OCI-LY1 (cell line): ENCODE measurements at regions not wholly inside any gene's neighbourhood (a gene's known extent, or its start where the extent isn't known, plus 50 kb on each side); places are given as distances from the start of the nearest gene placed in this dataset.

Experiments
- H2AFZ ChIP-seq: fragments of 200-600 bp; sonication (generic), shearing (Covaris generic); 2 replicates; pipeline ENCODE4 v1.6.0; 2014; ENCODE audit warnings: antibody characterized with exemption, mild to moderate bottlenecking, low read length
- H3F3A ChIP-seq: fragments of 200-600 bp; sonication (generic), shearing (Covaris generic); 2 replicates; pipeline ENCODE4 v1.6.0; 2014; ENCODE audit warnings: mild to moderate bottlenecking, antibody characterized with exemption, low read length, moderate library complexity; ENCODE audit not compliant: insufficient read depth
- H3K27ac ChIP-seq: fragments of 200-600 bp; sonication (generic); 2 replicates; pipeline ENCODE4 v1.5.1; 2014; ENCODE audit warnings: low read length, mixed run types, mild to moderate bottlenecking, low read depth; ENCODE audit not compliant: poor library complexity, severe bottlenecking
- H3K27me3 ChIP-seq: fragments of 200-600 bp; sonication (generic); 2 replicates; pipeline ENCODE4 v1.6.0; 2014; ENCODE audit warnings: antibody characterized with exemption, mild to moderate bottlenecking, low read length, moderate library complexity; ENCODE audit not compliant: insufficient read depth
- H3K36me3 ChIP-seq: fragments of 200-600 bp; sonication (generic); 2 replicates; pipeline ENCODE4 v1.6.1; 2014; ENCODE audit warnings: mild to moderate bottlenecking, antibody characterized with exemption, low read length, moderate library complexity, mixed read lengths; ENCODE audit not compliant: insufficient read depth
- H3K4me1 ChIP-seq: fragments of 200-600 bp; sonication (generic); 2 replicates; pipeline ENCODE4 v1.5.1; 2014; ENCODE audit warnings: mild to moderate bottlenecking, low read length, moderate library complexity; ENCODE audit not compliant: insufficient read depth, severe bottlenecking
- H3K4me2 ChIP-seq: fragments of 200-600 bp; sonication (generic), shearing (Covaris generic); 2 replicates; pipeline ENCODE4 v1.6.1; 2014; ENCODE audit warnings: low read length
- H3K4me3 ChIP-seq: fragments of 200-600 bp; sonication (generic); 2 replicates; pipeline ENCODE4 v1.5.1; 2014; ENCODE audit warnings: low read length, low read depth, mild to moderate bottlenecking, mixed read lengths; ENCODE audit not compliant: poor library complexity, severe bottlenecking
- H3K79me2 ChIP-seq: fragments of 200-600 bp; shearing (Covaris generic); 2 replicates; pipeline ENCODE4 v1.6.1; 2016; ENCODE audit warnings: mixed run types, low read length, mixed read lengths; ENCODE audit not compliant: insufficient read depth
- H3K9ac ChIP-seq: fragments of 200-600 bp; sonication (generic), shearing (Covaris generic); 2 replicates; pipeline ENCODE4 v1.6.1; 2014; ENCODE audit warnings: mild to moderate bottlenecking, low read length, mixed read lengths
- H3K9me2 ChIP-seq: fragments of 200-600 bp; sonication (generic), shearing (Covaris generic); 2 replicates; pipeline ENCODE4 v1.6.1; 2014; ENCODE audit warnings: low read depth, mild to moderate bottlenecking, low read length, mixed read lengths
- H3K9me3 ChIP-seq: fragments of 200-600 bp; shearing (Covaris generic); 2 replicates; pipeline ENCODE4 v1.6.1; 2014; ENCODE audit warnings: low read length, mixed read lengths
- H4K20me1 ChIP-seq: fragments of 200-600 bp; sonication (generic), shearing (Covaris generic); 2 replicates; pipeline ENCODE4 v1.6.0; 2016; ENCODE audit warnings: mild to moderate bottlenecking, low read length; ENCODE audit not compliant: insufficient read depth
- EZH2 ChIP-seq: fragments of 200-600 bp; sonication (generic), shearing (Covaris generic); IDR thresholded peaks from 2 replicates; pipeline ENCODE4 v1.8.0; 2017; ENCODE audit warnings: borderline replicate concordance, mixed run types, mild to moderate bottlenecking, antibody characterized with exemption, low read length, moderate library complexity, mixed read lengths
- TF ChIP-seq, protein P1 (sequence below): fragments of 200-600 bp; sonication (generic), shearing (Covaris generic); IDR thresholded peaks from 2 replicates; pipeline ENCODE4 v1.5.1; 2017; ENCODE audit warnings: mild to moderate bottlenecking, antibody characterized with exemption, low read length, moderate library complexity, mixed read lengths

DNA sequence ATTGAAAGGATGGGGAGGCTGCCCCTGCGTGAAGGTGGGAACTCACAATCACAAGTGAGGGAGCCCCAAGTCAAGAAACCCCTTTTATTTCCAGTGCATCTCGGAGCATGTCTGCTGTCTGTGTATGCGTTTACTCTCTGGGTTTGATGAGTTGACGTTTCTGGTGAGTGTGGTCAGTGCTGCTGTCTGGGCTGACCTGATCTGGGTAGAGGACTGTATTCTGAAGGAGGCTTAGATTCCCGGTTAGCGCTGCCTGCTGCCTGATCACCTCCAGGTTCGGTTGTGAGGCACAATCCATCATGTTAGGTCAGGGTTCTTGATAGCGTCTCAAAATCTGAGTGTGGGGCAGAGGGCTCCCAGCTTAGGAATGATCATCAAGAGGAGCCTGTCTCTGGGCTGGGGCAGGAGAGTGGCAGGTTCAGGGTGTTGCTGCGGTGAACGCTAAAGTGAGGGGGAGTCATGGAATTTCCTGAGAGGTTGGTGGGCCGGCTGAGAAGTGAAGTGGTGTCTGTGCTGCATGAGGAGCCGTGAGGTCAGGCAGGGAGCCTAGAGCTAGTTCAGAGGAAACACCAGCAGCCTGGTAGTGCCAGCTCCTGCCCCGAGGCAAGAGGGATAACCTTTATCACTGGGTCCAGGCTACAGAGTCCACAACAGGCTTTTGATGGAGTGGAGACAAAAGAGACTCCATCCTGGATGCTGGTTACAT lies 225.3 kb upstream of the CST7 start:
- H3K9ac ChIP-seq: no peak overlapping the region
- no peaks in the 10 kb centered on the region for H3K9me2 ChIP-seq
- no peaks in the 10 kb centered on the region for H3K9me3 ChIP-seq
- H3K27me3 ChIP-seq: 0 out of 2 replicates have a peak, but pooled peaks cover 3% of the 10 kb centered on the region
- H3K4me1 ChIP-seq: no peaks in the 10 kb centered on the region
- H3F3A ChIP-seq: no peaks in the 10 kb centered on the region
- H3K27ac ChIP-seq: no peak overlapping the region
- H2AFZ ChIP-seq: no peak overlapping the region
- no peaks in the 10 kb centered on the region for H3K36me3 ChIP-seq
- H3K4me2 ChIP-seq: no peak overlapping the region
- no peaks in the 10 kb centered on the region for H4K20me1 ChIP-seq
- no peaks in the 10 kb centered on the region for H3K79me2 ChIP-seq
- H3K4me3 ChIP-seq: no peak overlapping the region
- TF ChIP-seq EZH2: no peak
- TF ChIP-seq, protein P1, sequence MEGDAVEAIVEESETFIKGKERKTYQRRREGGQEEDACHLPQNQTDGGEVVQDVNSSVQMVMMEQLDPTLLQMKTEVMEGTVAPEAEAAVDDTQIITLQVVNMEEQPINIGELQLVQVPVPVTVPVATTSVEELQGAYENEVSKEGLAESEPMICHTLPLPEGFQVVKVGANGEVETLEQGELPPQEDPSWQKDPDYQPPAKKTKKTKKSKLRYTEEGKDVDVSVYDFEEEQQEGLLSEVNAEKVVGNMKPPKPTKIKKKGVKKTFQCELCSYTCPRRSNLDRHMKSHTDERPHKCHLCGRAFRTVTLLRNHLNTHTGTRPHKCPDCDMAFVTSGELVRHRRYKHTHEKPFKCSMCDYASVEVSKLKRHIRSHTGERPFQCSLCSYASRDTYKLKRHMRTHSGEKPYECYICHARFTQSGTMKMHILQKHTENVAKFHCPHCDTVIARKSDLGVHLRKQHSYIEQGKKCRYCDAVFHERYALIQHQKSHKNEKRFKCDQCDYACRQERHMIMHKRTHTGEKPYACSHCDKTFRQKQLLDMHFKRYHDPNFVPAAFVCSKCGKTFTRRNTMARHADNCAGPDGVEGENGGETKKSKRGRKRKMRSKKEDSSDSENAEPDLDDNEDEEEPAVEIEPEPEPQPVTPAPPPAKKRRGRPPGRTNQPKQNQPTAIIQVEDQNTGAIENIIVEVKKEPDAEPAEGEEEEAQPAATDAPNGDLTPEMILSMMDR: no peak

- no peak overlapping the region for H3K27ac ChIP-seq
Measured at GRCh38 chr20:24724982-24725533, 224.0 kb upstream of the CST7 start.

DNA sequence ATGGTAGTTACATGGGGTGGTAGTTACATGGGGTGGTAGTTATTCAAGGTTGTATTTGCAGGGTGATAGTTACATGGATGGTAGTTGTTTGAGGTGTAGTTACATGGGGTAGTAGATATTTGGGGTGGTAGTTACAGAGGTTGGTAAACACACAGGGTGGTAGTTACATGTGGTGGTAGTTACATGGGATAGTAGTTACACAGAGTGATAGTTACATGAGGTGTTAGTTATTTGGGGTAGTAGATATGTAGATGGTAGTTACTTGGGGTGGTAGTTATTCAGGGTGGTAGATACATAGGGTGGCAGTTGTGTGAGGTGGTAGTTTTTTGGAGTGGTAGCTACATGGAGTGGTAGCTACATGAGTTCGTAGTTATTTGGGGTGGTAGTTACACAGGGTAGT lies 221.3 kb upstream of the CST7 start:
- Histone ChIP-seq H3K36me3 (no peaks in the 10 kb centered on the region), H3K79me2 (no peaks in the 10 kb centered on the region), H3K9me2 (no peaks in the 10 kb centered on the region), H3K9me3 (no peaks in the 10 kb centered on the region), H3K4me1 (no peaks in the 10 kb centered on the region), H3K27me3 (0 out of 2 replicates have a peak, but pooled peaks cover 3% of the 10 kb centered on the region), H4K20me1 (no peaks in the 10 kb centered on the region), H3K27ac (no peak overlapping the region), H3K4me3 (no peak overlapping the region), H3K4me2 (no peak overlapping the region), H2AFZ (no peak overlapping the region), H3F3A (no peaks in the 10 kb centered on the region), H3K9ac (no peak overlapping the region)
- TF ChIP-seq, protein P1: no peak
- no peak for TF ChIP-seq EZH2

More at GRCh38 chr20:24724982-24725533, 224.0 kb upstream of the CST7 start:
- H3K79me2 ChIP-seq: no peaks in the 10 kb centered on the region
- no peaks in the 10 kb centered on the region for H3K9me2 ChIP-seq
- H3K27me3 ChIP-seq: 0 out of 2 replicates have a peak, but pooled peaks cover 3% of the 10 kb centered on the region
- TF ChIP-seq, protein P1: no peak
- no peak for TF ChIP-seq EZH2
- no peak overlapping the region for H3K9ac ChIP-seq
- no peak overlapping the region for H2AFZ ChIP-seq
- no peak overlapping the region for H3K4me2 ChIP-seq
- no peaks in the 10 kb centered on the region for H3F3A ChIP-seq
- H3K4me3 ChIP-seq: no peak overlapping the region
- H3K36me3 ChIP-seq: no peaks in the 10 kb centered on the region
- no peaks in the 10 kb centered on the region for H3K4me1 ChIP-seq
- H4K20me1 ChIP-seq: no peaks in the 10 kb centered on the region
- H3K9me3 ChIP-seq: no peaks in the 10 kb centered on the region
